ENCODE measurements at regions not wholly inside any gene's neighbourhood (a gene's known extent, or its start where the extent isn't known, plus 50 kb on each side); places are given as distances from the start of the nearest gene placed in this dataset.

DNA sequence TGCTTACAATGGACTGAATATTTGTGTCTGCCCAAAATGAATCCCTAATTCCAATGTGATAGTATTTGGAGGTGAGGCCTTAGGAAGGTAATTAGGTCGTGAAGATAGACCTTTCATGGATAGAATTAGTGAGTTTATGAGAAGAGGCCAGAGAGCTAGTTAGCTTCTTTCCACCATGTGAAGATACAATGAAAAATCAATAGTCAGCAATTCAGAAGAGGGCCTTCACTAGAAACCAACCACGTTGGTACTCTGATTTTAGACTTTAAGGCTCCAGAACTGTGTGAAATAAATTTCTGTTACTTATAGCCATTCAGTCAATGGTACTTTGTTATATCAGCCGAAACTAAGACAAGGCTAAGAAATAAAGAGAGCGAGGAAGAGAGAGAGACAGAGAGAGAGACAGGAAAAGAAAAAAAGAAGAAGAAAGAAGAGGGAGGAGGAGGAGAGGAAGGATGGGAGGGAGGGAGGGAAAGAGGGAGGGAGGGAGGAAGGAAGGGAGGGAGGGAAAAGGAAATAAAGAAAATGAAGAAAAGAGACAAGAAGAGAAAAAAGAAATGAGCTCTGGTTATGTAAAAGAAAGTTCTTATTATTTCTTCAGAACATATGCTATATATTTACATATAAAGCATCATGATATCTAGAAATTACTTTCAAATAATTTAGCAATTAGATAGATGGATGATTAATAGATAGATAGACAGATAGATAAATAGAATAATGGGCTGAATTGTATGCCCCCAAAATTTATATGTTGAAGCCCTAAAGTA is 1725.3 kb downstream of the EFNA5 start:
- TF ChIP-seq, protein P1, sequence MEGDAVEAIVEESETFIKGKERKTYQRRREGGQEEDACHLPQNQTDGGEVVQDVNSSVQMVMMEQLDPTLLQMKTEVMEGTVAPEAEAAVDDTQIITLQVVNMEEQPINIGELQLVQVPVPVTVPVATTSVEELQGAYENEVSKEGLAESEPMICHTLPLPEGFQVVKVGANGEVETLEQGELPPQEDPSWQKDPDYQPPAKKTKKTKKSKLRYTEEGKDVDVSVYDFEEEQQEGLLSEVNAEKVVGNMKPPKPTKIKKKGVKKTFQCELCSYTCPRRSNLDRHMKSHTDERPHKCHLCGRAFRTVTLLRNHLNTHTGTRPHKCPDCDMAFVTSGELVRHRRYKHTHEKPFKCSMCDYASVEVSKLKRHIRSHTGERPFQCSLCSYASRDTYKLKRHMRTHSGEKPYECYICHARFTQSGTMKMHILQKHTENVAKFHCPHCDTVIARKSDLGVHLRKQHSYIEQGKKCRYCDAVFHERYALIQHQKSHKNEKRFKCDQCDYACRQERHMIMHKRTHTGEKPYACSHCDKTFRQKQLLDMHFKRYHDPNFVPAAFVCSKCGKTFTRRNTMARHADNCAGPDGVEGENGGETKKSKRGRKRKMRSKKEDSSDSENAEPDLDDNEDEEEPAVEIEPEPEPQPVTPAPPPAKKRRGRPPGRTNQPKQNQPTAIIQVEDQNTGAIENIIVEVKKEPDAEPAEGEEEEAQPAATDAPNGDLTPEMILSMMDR (IDR thresholded peaks at IDR 0.05; ENCODE audit: low read length): no peak
- TF ChIP-seq EZH2 (IDR thresholded peaks at IDR 0.05; ENCODE audit: borderline replicate concordance, low read length): no peak
